HL-60 (cell line): ENCODE measurements at regions not wholly inside any gene's neighbourhood (a gene's known extent, or its start where the extent isn't known, plus 50 kb on each side); places are given as distances from the start of the nearest gene placed in this dataset.

Source experiments
- DNase-seq, 2 experiments: peaks; one replicate each; pipeline ENCODE4 v3.0.0-alpha.2; 2010 to 2020; ENCODE audit warnings: low read depth in 1 of 2, low spot score in 1 of 2
- H3K27ac ChIP-seq: fragments of 250-450 bp; sonication (Bioruptor Pico); replicated peaks from 2 replicates; pipeline ENCODE4 v1.5.1; 2020; ENCODE audit warnings: mild to moderate bottlenecking, moderate library complexity
- H3K27me3 ChIP-seq: fragments of 250-450 bp; sonication (Bioruptor Pico); 2 replicates; pipeline ENCODE4 v1.5.1; 2021; ENCODE audit warnings: mild to moderate bottlenecking, moderate library complexity; ENCODE audit not compliant: insufficient read depth, poor library complexity, severe bottlenecking
- H3K4me3 ChIP-seq: replicated peaks from 2 replicates; pipeline ENCODE4 v1.5.1; 2011; ENCODE audit warnings: mild to moderate bottlenecking, control low read depth, low read length; ENCODE audit not compliant: insufficient read depth
- GABPA ChIP-seq: IDR thresholded peaks from 2 replicates; pipeline ENCODE4 v1.6.1; 2012; ENCODE audit warnings: low read depth
- POLR2AphosphoS5 ChIP-seq: IDR thresholded peaks from 2 replicates; pipeline ENCODE4 v1.6.1; 2012; ENCODE audit warnings: low read depth
- SPI1 ChIP-seq: IDR thresholded peaks from 2 replicates; pipeline ENCODE4 v1.6.1; 2012; ENCODE audit warnings: low read depth, mild to moderate bottlenecking, borderline replicate concordance
- TF ChIP-seq, protein P1 (sequence below): IDR thresholded peaks from one replicate; pipeline ENCODE4 v1.5.1; 2011; ENCODE audit warnings: low read length, control low read depth, inconsistent platforms; ENCODE audit not compliant: insufficient read depth
- TF ChIP-seq, protein P2 (sequence below): IDR thresholded peaks from 2 replicates; pipeline ENCODE4 v1.6.1; 2012; ENCODE audit warnings: low read depth; ENCODE audit not compliant: insufficient replicate concordance

GRCh38 chr5:167948251-167948650 lies 343.2 kb upstream of the WWC1 start:
- Histone ChIP-seq H3K4me3 (no peak overlapping the region), H3K27ac (no peak overlapping the region), H3K27me3 (no peaks in the 10 kb centered on the region)
- TF ChIP-seq, protein P1, sequence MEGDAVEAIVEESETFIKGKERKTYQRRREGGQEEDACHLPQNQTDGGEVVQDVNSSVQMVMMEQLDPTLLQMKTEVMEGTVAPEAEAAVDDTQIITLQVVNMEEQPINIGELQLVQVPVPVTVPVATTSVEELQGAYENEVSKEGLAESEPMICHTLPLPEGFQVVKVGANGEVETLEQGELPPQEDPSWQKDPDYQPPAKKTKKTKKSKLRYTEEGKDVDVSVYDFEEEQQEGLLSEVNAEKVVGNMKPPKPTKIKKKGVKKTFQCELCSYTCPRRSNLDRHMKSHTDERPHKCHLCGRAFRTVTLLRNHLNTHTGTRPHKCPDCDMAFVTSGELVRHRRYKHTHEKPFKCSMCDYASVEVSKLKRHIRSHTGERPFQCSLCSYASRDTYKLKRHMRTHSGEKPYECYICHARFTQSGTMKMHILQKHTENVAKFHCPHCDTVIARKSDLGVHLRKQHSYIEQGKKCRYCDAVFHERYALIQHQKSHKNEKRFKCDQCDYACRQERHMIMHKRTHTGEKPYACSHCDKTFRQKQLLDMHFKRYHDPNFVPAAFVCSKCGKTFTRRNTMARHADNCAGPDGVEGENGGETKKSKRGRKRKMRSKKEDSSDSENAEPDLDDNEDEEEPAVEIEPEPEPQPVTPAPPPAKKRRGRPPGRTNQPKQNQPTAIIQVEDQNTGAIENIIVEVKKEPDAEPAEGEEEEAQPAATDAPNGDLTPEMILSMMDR: no peak
- TF ChIP-seq, protein P2, sequence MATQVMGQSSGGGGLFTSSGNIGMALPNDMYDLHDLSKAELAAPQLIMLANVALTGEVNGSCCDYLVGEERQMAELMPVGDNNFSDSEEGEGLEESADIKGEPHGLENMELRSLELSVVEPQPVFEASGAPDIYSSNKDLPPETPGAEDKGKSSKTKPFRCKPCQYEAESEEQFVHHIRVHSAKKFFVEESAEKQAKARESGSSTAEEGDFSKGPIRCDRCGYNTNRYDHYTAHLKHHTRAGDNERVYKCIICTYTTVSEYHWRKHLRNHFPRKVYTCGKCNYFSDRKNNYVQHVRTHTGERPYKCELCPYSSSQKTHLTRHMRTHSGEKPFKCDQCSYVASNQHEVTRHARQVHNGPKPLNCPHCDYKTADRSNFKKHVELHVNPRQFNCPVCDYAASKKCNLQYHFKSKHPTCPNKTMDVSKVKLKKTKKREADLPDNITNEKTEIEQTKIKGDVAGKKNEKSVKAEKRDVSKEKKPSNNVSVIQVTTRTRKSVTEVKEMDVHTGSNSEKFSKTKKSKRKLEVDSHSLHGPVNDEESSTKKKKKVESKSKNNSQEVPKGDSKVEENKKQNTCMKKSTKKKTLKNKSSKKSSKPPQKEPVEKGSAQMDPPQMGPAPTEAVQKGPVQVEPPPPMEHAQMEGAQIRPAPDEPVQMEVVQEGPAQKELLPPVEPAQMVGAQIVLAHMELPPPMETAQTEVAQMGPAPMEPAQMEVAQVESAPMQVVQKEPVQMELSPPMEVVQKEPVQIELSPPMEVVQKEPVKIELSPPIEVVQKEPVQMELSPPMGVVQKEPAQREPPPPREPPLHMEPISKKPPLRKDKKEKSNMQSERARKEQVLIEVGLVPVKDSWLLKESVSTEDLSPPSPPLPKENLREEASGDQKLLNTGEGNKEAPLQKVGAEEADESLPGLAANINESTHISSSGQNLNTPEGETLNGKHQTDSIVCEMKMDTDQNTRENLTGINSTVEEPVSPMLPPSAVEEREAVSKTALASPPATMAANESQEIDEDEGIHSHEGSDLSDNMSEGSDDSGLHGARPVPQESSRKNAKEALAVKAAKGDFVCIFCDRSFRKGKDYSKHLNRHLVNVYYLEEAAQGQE: no peak
- TF ChIP-seq GABPA: no peak
- TF ChIP-seq POLR2AphosphoS5: no peak
- no peak for TF ChIP-seq SPI1
- no peak for DNase-seq

DNA sequence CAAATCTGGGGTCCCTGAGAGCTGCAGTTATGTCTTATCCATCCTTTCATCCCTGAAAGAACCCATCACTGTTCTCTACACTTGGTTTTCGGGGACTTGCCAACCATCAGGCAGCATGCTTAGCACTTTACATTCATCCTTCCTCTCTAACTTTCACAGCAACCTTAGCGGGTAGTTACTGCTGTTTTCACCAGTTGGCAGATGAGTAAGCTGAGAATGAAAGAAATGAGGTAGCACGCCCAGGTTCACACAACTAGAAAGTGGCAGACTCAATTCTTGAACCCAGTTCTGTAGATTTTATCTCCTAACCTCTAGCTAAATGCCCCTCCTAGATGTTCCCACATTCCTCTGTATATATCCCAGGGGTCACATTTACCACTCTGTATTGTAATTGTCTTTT lies 342.0 kb upstream of the WWC1 start:
- H3K27me3 ChIP-seq: no peaks in the 10 kb centered on the region
- TF ChIP-seq, protein P1: no peak
- TF ChIP-seq GABPA (no peak), POLR2AphosphoS5 (no peak), SPI1 (no peak)
- TF ChIP-seq, protein P2: no peak
- H3K27ac ChIP-seq: no peak overlapping the region
- DNase-seq: no peak
- no peak overlapping the region for H3K4me3 ChIP-seq

- Histone ChIP-seq H3K4me3 (no peak overlapping the region), H3K27ac (no peak overlapping the region), H3K27me3 (no peaks in the 10 kb centered on the region)
- DNase-seq: no peak
- TF ChIP-seq GABPA: no peak
- TF ChIP-seq SPI1: no peak
- TF ChIP-seq, protein P2: no peak
- TF ChIP-seq, protein P1: no peak
- TF ChIP-seq POLR2AphosphoS5: no peak
Observed at GRCh38 chr5:167950126-167950721, 341.2 kb upstream of the WWC1 start.
